GM18861 (cell line): ENCODE measurements at regions not wholly inside any gene's neighbourhood (a gene's known extent, or its start where the extent isn't known, plus 50 kb on each side); places are given as distances from the start of the nearest gene placed in this dataset.
"Not testable (repeated sequence)": the region's sequence is repeated elsewhere in the genome, so short reads cannot be mapped to it uniquely, and the experiment has no call there.

Experiments used
- ATAC-seq: cut with Tn5 transposase; IDR thresholded peaks from one replicate; pipeline ENCODE4 v1.9.1; 2021; ENCODE audit not compliant: unreplicated experiment

DNA sequence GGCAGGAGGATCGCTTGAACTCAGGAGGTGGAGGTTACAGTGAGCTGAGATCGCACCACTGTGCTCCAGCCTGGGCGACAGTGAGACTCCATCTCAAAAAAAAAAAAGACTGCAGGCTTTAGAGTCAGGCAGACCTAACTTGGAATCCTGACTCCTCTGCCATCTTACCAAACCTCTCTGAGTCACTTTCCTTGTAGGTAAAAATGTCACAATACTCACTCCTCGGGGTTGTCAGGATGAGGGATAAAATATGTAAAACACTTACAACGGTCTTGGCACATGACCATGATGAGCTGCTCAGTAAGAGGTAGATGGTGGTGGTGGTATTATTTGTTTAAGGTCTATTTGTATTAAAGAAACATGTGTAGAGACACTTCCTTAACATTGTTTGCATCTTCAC, 154.1 kb upstream of the PDE1C start:
- ATAC-seq: no peak

DNA sequence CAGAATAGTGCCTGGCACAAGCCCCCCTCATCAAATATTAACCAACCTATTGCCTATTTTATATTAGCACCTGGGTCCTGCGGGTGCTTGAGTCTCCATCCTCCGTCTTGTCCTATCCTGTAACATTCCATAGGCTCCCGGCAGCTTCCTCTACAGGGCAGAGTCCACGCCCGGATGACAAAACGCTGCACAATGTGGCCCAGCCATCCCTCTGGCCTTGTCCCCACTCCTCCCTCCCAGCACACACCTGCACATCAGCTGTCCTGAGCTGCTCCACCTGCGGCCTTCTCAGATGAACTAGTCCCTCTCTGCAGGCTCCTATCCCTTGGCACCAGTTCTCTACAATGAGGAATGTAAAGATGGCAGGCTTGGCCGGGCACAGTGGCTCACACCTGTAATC, 153.5 kb upstream of the PDE1C start:
- ATAC-seq: no peak

DNA sequence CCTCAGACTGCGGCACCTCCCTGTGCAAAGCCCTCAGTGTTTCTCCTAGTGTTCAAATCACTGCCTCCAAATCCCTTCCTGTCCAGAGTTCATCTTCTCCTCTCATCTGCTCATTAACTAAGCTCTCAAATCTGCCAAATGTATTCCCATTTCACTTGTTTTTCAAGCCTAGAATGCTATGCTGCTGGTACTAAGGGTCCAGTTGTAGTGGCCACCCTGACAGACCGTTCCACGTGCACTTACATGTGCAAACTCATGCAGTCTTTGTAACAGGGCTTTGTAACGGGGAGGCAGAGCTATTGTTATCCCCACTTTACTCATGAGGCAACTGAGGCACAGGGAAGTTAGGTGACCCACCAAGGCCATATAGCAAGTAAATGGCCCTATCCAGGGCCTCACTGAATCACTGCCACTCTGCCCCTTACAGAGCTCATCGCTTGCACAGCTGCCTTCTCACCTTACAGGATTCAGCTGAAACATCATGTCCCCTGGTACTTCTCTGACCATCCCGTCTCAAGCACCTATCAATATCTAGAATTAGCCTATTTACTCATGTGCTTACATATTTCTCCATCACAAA, 153.0 kb upstream of the PDE1C start:
- no peak for ATAC-seq

DNA sequence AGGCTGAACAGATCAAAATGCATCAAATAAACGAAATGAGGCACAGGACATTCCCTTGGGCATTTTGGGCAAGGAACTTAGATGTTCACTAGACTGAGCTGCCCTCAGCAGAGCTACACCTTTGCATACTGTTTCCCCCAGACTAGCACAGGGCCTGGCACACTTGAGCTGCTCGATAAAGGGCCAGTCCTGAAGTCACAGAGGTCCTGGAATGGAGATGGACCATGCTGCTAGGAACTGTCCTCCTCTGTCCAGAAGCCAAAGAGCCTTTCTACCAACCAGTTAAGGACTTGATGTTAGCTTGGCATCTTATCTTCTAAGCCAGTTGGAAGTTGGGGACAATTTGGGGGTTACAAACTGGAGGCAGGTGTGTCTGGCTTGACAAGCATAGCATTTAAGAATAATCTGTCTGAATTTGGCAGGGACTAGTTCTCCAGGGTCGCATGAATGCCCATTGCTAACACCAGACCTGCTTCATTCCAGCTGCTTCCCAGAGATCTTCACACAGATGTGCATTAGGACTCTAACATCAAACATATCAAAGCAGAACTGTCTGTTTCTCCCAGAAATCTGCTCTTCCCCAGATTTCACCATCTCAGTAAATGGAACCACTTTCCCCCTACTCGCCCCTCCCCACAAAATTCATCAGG, 152.2 kb upstream of the PDE1C start:
- no peak for ATAC-seq

DNA sequence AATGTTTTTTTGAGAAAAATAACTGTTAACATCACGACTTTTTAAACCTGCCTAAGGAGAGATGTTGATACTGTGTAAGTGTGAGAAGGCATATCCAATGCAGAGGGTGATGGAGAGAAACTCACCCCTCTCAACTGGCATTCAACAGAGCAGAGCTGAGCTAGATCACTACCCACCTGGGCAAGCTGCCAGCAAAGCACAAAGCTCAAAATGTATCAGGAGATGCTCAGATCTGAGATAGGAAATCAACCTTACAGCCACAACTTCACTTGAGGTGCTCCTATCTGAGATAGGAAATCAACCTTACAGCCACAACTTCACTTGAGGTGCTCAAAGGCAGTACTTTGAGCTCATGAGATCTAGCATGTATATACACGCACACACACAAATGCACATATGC, 151.5 kb upstream of the PDE1C start:
- ATAC-seq: no peak

DNA sequence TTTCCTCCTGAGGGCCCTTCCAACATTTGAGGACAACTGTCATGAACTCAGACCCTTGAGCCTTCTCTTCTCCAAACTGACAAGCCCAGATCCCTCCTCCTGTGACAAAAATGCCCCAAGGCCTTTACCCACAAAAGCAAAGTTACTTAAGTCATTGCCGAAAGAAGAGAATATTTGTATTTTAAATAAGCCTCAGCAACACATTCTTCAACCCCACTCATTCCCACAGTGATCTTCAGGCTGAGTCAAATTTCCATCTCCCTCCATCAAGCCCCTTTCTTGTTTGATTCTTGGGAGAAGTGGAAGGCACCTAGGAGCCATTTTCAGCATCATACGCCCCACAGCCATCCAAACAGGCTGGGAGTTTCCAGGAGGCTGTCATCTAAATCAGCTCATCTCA, 150.8 kb upstream of the PDE1C start:
- ATAC-seq: no peak

DNA sequence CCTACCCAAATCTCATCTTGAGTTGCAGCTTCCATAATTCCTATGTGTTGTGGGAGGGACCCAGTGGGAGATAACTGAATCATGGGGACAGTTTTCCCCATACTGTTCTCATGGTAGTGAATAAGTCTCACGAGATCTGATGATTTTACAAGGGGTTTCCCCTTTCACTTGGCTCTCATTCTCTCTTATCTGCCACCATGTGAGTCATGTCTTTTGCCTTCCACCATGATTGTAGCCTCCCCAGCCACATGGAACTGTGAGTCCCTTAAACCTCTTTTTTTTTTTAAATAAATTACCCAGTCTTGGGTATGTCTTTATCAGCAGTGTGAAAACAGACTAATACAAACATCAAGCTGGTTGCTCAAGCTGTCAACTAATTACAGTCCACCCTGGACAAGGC, 149.6 kb upstream of the PDE1C start:
- ATAC-seq: not testable (repeated sequence)

DNA sequence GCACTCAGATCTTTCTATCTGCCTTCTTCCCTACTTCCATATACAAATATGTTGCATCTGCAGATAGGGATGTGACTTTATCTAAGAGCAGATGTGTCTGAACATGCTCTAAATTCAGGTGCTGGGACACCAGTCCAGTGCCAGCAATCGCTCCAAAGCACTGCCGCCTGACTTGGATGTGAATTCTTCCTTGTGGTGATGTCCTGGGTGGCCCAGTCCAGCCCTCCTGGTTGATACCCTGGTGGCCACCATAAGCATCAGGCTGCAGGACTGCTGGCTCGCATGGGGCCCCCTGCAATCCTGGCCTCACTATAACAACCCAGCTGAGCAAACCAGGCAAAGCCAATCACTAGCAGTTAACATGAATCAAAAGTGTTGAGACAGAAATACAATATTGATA, 149.2 kb upstream of the PDE1C start:
- no peak for ATAC-seq

DNA sequence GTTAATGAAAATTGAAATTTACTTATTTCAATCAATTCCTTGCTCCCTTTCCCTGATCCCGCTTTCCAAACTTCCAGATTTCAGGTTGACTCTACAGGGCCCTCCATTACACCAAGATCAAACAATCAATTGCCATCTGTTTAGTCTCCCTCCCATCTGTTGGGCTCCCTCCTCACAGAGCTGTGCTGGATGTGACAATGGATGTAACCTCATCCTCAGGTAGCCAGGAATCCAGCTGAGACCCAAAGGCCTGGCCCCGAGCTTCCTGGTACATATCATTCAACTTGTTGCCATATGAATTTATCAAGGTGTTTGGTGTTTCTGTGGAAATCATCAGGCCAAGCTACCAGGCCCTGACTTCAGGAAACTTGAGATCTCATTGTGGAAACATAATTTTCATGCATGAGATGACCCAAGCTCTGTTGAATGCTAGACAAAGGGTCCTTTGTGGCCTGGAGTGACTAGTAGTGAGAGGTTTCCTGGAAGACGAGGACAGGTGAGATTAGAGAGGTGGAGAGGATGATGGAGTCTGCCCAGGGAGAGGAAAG, 148.6 kb upstream of the PDE1C start:
- no peak for ATAC-seq

DNA sequence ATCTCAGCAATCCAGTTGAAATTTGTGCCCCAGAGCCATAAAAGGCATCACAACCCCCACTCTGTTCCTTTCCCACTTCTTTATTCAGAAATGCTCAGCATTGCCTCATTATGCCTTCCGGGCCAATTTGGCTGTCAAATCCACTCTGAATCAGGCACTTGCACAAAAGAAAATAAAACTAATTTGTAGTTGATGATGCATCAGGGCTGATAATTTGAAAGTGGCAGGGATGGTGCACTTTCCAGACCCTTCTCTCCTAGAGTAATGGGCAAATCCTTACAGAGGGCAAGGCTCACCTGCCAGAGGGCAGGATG, 147.9 kb upstream of the PDE1C start:
- no peak for ATAC-seq

DNA sequence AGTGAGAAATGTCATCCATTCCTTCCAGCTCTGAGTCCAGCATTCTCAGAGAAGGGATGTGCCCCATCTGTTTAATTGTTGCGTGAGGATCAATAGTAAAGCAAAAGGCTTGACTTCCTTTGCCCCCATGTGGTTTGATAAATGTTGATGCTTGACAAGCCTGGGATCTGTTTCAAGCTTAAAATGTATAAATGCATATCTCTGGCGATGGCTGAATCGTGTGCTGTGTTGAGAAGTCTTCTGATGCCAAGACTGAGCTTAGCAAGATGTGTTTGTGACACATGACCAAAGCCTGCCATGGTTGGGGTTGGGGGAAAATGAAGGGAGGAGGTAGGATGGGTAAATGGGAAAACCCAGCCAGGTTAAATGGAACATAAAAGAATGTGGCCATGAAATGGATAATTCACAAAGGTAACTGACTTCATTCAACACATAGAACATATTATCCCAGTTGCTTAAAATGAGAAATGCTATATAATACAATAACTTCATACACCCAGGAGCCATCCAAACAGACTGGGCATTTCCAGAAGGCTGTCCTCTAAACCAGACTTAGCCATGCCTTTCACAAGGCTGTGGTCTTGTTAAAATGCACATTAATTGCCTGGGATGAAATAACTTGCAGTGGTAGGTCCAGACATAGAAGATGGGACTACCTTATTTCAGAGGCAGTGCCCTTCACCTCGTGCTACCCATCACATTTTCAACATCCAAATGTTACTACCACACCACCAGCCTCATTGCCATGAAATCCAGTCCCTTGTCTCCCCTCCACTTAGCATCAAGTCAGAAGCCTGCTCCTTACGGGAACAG, 147.3 kb upstream of the PDE1C start:
- no peak for ATAC-seq

DNA sequence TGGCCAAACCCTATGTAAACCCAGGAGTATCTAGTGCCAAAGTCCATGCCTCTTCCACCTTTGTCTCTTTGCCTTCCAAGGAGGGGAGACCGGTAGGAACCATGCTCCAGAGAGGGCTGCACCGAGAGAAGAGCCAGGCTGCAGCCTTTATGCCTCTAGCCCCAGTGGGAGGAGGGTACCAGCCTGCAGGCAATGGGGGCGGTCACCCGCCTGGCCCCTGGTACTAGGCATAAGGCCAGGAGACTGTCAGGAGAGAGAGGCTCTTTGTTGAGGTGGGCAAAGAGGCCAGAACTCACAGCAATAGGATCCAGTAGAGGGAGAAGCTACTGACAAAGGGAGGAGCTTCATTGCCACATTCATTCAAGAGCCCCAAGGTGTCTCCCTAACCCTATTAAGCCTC, 146.6 kb upstream of the PDE1C start:
- no peak for ATAC-seq

DNA sequence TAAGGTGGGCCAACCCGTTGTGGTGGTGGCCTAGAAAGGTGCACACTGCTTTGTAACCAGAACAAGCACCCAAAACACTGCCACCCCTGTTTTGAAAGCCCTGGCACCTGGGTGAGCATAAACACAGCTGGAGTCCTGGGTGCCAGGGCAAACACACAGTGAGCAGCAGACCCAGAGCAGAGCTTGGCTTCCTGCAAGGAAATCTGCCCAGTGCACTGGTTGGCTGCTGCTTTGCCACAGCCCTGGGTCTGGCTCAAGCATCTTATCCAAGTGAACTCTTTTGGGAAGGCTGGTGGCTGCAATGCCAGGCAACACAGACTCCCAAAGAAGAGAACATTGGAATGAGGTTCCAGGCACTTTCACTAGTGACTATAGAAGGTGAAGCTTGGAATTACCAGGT, 145.5 kb upstream of the PDE1C start:
- no peak for ATAC-seq

DNA sequence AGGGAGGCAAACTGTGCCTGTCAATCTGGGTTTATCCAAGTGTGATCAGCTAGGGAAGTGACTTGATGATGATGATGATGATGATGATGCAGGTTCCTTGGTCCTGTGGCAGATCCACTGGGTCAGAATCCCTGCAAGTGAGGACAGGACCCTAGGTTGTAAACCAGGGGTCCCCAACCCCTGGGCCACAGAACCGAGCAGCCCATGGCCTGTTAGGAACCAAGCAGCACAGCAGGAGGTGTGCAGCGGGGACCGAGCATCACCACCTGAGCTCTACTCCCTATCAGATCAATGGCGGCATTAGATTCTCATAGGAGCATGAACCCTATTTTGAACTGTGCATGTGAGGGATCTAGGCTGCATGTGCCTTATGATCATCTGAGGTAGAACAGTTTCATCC, 144.7 kb upstream of the PDE1C start:
- no peak for ATAC-seq

DNA sequence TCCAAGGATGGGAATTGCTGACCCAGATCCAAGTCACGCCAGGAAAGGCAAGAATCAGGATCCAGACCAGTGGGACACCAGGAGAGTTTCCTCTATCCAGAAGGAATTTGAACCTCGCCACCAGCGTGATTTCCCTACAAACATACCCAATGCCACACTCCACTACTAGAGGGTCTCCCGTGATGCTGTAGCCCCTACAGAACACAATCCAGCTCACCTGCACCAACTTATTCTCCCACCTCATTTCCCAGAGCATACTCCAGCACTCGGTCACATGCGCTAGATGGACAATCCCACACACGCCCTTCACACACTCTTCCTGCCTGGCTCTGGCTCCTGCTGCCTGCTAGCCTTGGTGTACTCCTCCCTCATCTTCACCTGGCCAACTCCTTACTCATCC, 142.1 kb upstream of the PDE1C start:
- ATAC-seq: no peak

DNA sequence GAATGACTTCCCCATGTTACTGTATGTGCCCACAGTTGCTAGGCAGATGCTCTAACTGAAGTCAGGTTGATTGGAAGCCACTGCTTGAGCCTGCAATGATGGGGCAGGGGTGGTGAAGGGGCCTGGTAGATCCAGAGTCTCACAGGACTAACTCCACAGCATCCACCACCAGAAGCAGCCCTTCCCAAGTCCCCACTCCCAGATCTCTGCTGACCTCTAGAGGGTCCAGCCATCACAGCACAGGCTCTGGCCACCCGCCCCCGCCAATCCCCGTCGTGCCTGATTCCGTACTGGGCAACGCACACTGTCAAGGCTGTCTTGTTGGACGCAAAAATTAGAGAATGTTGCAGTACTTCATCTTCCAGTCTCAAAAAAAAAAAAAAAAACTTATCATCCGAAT, 136.8 kb upstream of the PDE1C start:
- ATAC-seq: no peak

DNA sequence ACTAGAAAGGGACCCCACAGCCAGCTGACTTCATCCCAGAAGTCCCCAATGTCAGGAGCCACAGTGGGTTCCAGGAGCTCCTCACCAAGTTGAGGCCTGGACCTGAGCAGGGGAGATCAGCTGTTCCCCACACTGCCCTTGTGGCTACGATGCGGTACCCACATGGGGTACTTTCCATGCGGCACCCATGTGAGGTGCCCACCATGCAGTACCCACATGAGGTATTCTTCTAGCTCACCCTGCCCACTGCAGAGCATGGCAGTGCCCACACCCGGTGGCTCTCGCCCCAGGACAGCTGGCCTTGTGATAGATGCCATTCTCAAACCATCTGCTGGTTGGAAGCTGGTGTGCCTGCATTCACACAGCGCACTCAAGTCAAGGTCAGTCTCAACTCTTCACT, 136.3 kb upstream of the PDE1C start:
- ATAC-seq: no peak

DNA sequence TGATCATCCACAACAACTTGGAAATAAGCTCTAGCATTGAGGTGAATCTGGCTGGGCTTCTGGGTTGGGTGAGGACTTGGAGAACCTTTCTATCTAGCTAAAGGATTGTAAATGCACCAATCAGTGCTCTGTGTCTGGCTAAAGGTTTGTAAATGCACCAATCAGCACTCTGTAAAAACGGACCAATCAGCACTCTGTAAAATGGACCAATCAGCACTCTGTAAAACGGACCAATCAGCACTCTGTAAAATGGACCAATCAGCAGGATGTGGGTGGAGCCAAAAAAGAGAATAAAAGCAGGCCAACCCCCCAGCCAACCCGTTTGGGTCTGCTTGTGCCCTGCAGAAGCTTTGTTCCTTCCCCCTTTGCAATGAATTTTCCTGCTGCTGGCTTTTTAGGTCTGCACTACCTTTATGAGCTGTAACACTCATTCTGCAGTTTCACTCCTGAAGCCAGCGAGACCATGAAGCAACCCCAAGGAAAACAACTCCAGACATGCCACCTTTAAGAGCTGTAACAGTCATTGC, 135.2 kb upstream of the PDE1C start:
- not testable (repeated sequence) for ATAC-seq

DNA sequence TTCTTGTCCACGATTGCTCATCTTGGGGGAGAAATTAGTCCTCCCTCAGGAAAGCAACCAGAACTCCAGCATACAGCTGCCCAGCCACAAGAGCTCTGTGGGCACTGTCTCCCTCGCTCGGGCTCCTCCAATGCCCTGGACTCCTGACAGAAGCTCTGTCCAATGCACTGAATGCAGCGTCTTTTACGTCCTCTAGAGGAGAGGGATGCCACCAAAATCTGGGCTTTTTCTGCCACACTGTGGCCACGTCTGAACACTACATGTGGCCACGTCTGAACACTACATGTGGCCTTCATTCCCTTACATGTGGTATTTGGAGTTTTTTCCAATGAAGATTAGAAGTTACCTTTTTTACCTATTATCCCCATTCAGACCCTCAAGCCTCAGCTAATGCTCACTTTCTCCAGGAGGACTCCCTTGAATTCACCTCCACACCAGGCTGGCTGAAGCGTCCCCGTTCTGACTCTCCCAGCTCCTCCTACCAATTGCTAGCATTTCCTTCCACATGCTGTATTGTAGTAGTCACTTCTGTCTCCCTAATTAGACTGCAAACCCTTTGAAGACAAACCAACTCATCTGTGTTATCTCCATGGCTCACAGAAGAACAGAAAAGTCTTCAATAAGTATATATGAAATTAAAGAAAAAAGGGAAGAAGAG, 134.3 kb upstream of the PDE1C start:
- peak; percentile 66 for ATAC-seq

DNA sequence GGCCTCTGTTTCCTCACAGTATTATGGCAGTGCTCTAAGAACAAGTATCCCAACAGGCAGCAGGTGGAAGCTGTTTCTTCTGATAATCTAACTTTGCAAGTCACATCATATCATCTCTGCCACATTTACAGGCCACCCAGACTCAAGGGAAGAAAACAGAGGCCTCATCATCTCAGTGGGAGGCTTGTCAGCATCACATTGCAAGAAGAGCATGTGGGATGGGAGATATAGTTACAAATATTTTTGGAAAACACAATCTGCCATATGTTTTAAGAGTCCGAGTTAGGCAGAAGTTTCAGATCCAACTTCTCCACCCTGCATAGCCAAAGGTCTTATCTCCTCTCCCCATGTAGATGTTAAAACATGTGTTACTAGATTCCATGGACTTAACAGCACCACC, 130.4 kb upstream of the PDE1C start:
- no peak for ATAC-seq

DNA sequence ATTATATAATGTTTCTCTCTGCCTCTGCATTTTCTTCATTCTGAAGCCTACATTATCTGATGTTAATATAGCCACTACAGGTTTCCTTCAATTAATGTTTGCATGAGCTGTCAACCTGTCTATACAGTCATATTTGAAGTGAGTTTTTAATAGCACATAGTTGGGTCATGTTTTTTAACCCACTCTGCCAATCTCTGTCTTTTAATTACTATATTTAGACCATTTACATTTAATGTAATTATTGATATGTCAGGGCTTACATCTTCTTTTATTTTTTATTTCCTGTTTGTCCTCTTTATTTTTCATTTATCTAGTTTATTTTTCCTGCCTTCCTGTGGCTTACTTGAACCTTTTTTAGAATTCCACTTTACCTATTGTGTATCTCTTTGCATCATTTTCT, 124.3 kb upstream of the PDE1C start:
- ATAC-seq: no peak

DNA sequence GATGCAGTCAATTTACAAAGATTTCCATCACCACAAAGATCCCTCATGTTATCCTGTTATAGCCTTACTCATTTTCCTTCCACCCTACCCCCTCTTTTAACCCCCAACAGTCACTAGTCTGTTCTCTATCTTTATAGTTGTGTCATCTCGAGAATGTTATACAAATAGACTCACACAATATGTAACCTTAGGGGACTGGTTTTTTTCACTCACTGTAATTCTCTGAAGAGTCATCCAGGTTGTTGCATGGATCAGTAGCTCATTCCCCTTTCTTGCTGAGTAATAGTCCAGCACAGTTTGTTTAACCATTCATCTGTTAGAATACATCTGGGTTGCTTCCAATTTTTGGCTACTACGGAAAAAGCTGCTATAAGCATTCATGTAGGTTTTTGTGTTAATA, 121.1 kb upstream of the PDE1C start:
- ATAC-seq: no peak
